Stimulated activated CD4-positive, alpha-beta T cell treated with anti-CD3 and anti-CD28 coated beads, Interleukin-4, amount 100 ng/mL, for 24 hours (primary cell): ENCODE measurements at regions not wholly inside any gene's neighbourhood (a gene's known extent, or its start where the extent isn't known, plus 50 kb on each side); places are given as distances from the start of the nearest gene placed in this dataset.
"Not testable (repeated sequence)": the region's sequence is repeated elsewhere in the genome, so short reads cannot be mapped to it uniquely, and the experiment has no call there.

Experiments used
- DNase-seq: peaks from one replicate; pipeline ENCODE4 v3.0.0-alpha.2; 2020

DNA sequence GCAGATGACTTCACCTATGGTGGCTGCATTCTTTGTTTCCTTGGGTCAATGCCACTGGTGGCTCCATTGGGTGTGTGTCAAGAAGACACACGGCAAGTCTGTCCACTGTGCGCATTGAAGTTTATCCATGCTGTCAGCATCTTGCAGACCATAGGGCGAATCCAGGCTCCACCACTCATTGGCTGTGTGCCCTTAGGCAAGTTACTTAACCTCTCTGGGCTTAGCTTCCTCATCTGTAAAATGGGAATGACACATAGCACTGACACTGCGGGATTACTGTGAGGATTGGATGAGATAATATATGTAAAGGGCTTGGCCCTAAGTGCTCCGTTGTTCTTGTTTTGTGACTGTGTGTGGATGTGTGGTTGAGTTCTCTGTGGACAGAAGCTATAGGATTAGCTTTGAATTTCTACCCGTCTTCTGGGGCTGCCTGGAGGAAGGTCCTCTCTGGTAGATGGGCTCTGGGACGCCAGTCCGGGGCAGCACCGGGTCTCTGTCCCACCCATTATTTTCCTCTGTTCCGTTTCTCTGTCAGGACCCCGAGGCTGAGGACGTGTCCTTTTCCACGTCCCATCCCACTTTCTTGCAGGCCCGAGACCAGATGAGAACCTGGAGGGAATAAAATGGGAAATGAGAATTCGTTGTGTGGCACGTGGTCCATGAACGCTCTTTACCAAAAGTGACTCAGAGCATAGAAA is 178.4 kb downstream of the IRF8 start:
- no peak for DNase-seq

DNA sequence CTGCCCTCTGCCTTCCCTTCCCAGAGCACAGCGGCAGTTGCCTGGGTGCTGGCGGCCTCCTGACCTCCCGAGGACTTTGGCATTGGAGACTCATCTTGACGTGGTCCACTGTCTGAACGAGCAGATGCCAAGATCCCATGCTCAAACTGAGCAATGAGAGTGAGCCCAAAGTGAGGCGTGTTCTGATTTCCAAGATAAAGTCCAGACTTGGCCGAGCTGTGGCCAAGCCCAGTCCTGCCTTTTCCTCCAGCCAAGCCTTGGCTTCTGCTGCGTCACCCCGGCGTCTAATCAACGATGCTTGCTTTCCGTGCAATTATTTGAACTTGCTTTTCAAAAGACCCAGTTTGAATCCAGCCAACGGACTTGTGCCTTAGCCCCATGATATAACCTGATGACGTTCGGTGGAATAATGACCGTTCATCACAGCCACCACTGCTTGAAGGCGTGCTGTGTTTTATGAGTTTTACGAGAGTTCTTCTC is 179.2 kb downstream of the IRF8 start:
- no peak for DNase-seq

DNA sequence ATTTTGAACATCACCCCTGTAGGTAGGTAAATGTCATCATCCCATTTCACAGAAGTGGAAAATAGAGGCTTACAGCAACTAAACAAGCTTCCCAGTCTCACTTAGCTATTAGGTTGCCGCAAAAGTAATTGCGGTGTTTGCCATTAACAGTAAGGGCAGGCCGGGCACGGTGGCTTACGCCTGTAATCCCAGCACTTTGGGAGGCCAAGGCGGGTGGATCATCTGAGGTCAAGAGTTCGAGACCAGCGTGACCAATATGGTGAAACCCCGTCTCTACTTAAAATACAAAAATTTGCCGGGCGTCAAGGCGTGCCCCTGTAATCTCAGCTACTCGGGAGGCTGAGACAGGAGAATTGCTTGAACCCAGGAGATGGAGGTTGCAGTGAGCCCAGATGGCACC is 179.7 kb downstream of the IRF8 start:
- DNase-seq, result not testable (repeated sequence)

DNA sequence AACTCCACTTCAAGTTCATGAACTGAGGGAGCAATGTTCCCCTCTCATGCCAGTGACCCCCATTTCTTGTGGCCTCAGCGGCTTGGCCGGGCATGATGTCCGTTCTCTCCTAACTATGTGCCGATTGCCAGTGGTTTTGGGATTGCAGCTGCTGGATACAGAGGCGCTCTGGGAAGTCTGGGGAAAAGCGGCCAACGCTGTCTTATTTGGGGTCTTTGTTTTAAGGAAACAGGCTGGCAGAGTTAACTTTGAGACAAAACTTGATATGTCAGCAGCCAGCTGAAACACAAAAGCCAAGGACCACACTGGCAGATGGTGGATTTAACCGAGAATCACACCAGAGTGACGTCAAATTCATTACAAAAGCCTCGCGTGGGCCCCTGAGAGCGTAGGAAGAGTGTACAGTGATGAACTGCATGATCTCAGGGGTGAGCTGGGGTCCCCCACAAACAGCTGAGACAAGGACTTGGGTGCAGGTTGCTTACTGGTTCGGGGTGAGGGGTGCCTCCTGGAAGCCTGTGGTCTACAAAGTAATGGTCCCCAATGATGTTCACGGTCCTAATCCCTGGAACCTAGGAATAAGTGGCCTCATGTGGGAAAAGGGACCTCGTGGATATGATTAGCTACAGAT is 180.4 kb downstream of the IRF8 start:
- no peak for DNase-seq

DNA sequence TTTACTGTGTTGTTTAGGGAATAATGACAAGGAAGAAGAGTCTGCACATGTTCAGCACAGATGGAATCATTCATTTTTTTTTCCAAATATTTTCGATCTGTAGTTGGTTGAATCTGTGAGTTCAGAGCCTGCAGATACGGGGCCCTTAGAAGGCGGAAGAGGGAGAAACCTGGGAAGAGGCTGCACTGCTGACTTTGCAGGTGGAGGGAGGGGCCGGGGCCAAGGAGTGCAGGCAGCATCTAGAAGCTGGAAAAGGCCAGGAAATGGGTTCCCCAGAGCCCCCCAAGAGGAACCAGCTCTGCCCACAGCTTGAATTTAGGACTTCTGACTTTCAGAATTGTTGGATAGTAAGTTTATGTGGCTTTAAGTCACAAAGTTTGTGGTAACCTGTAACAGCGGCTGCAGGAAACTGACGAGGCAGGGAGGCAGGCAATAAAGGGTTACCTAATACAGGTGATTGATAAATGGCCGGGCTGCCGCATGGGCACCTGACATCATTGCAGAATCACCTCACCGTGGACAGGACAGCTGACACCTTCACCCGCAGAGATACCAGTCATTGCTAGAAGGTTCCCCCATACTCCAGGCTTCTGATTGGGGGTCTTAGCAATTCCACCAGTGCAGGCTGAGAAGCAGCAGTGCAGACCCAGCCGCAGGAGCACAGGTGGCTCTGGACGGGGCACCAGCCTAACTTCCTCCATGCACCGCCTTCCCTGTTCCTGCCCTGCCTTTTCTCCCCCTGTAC is 181.3 kb downstream of the IRF8 start:
- DNase-seq, result no peak

DNA sequence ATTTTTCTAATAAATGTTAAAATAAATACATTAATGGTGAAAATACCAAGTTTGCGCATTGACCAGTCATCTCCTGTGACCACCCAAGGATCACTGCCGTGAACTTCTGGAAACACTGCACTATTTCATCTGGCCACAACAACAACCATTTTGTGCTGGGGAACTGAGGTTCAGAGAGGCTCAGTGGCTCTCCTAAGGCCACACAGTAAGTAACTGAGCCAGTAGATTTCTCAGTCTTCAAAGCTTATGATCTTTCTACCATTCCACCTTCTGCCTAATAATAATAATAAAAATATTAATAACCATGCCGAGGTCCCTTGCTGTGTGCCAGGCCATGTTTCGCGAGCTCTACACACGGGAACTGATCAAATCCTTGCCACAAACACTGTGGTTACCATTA is 182.0 kb downstream of the IRF8 start:
- no peak for DNase-seq

DNA sequence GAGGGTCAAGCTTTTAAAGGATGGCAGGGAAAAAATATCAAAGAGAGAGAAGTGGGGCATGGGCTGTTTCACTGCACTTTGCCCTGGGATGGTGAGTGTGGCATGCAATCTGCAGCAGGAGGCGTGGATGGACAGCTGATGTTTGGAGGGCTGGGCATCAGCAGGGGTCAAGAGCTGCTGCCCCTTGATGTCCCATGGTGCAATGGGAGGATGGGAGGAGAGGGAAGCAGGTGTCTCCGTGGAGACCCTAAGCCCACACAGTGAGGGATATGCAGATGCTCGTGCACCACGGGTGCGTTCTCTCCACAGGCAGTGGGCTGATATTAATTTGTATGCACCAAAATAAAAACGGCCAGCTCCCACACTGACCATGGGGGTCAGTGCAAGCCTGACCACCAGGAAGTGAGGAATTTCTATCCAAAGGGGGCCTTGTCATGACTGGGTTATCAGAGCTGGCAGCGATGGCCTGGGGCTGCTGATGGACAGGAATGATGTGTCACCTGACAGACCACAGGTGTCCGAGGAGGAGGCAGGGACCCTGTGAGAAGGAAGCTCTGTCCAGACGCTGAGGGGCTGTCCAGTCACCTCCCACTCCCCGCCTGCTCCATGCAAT is 183.6 kb downstream of the IRF8 start:
- DNase-seq, result no peak

DNA sequence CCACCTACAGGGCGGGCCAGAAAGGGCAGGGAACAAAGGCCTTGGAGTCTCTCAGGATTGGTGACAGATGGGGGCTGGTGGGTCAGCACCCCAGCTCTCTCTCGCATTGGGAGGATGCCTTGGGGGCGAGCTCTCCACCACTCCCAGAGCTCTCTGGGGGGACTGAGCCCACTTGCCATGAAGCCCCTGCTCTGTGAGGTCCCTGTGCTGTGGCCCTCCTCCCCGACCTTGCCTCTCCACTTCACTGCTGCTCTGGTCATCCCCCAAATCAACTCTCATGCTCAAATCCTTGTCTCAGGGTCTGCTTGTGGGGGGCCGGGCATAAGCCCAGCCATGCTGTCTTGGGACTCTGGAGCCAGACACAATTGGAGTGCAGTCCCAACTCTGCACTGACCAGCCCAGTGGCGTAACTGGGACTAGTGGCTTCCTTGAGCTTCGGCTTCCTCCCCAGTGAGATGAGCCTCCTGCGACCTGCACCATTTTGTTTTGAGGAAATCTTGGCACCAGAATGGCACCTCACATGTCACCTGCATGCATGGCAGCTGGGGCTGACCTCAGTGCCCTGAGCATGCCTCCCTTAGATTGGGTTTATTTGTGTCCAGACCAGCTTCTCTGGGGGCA is 184.5 kb downstream of the IRF8 start:
- no peak for DNase-seq

DNA sequence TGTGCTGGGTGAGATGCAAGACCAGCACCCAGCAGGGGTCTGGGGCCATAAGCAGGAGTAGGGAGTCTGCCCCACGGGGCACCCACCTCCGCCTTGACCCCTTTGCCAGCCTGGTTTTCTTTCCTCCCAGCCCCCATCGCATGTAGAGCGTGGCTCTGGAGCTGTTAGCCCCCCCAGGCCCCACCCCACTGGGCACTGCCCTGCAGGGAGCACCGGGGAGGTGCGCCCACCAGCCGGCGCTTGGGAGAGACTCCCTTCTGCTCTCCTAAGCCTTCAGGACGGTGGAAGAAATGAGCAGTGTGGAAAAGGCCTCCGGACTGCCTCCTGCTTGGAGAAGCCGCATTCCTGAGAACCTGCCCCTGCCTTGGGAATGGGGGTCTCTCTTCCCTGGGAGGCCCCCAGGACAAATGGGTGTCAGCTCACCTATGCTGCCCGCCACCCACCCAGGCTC is 186.2 kb downstream of the IRF8 start:
- no peak for DNase-seq

DNA sequence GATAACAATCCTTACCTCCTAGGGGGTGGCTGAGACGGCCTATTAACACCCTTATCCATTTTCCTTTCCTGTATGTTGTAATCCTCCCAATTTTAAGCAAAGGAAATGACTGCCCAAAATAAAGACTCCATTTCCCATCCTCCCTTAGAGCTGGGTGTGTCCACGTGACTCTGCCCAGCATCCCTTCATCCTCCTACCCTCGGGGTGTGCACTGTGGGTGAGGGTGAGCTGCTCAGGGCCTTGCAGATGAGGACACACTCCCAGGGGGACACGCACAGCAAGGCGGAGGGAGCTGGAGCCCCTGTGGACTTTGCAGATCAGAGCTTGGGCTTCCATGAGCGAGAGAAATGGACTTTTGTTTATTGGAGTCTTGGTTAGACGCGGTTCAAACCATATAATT is 186.8 kb downstream of the IRF8 start:
- no peak for DNase-seq

DNA sequence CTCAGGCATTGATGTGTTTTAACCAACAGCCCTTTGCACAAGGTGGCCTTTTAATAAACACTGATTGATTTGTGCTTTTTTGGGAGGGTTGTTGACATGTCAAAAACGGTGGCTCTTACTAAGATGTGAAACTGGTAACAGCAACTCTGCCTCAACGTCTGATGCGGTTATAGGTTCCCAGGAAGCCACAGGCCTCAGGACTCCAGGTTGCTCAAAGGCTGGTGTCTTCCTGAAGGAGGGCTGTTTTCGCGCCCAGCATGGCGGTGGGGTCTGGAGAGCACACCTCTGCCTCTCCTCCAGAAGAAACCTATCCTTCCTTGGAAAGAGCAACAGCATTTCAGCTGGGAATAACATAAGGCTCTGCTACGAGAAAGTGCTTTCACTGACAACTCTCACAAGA is 187.5 kb downstream of the IRF8 start:
- no peak for DNase-seq

DNA sequence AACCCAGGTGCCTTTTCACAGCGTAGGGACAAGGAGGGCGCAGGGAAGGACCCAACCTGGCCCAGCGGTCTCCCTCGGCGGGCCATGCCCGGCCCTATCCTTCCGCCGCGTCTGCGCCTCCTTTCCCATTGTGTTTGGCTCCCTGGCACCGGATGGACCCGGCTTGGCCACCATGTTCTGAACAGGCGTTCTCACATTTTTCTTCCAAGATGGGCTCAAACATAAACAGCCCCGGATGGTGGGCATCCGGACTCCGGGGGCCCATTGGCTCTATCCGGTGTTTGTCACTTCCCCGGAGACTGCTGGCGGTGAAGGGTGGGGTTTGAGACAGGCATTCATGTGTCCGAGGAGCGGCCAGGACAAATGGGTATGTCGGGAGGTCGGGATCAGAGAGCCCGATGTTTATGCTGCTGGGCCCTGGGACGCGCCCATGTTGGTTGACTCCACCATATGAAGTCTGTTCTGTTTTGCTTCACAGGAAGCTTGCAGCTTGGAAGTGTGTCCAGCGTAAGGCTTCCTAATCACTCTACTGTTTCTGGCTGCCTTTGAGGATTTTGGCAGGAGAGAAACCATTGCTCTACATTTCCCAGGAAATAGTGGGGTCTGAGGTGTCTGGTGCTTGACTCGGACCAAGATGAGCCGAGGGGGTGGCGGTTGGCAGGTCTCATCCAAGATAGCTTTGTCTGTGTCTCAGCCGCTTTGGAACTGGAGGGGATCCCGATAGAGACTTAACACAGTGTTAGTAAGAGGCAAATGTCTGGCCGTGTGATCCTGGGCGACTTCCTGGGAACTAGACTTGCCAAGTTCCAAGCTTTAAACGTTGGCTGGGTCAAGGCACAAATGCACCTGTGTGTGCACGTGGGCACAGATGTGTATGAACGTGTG is 188.3 kb downstream of the IRF8 start:
- DNase-seq, result no peak

DNA sequence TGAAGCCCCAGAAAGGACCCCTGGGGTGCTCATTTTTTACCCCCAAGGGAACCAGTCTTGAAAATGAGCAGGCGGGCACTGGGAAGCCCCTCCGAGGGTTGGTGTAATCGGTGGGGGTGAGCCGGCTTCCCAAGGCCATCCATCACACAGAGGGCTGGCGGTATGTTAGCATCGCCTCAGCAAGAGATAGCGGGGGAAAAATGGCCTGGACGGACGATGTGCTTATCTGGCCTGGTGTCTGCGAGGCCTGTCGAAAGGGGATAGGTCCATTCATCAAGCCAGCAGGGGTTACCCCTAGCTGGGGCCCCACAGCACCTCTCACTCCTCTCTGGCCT is 188.9 kb downstream of the IRF8 start:
- no peak for DNase-seq

DNA sequence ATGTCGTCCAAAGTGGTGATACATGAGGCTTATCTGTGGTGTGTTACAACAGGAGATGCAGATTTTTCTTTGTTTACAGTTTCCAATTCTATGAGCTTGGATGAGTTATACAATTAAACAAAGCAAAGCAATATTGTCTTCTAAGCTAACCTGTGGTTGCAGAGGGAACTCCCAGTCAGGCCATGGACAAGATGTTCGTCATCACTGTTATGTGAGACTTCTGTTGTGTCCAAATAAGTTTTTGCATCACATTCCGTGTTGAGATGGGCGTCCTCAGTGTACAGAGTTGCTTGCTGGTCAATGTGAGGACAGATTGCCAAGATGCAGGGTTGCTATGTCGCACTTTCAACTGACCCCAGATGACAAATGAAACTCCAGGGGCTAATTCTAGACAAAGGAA is 189.3 kb downstream of the IRF8 start:
- DNase-seq, result no peak

DNA sequence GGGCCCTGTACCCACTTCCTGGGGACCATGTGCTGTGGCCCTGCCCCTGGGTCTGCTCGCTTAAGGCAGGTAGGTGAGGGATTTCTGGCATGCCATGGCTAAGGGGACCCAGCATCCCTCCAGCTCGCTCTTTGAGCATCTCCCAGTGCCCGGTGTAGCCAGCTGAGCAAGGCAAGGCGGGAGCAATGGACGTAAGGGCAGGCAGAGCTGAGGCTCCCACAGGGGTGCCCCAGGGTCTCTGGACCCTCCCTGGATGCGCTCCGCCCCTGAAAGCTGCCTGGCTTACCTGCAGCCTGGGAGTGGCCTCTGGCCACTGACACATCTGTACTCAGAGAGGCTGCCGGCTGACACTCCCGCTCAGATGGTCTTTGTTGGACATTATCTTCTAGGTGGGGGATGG is 189.9 kb downstream of the IRF8 start:
- no peak for DNase-seq

DNA sequence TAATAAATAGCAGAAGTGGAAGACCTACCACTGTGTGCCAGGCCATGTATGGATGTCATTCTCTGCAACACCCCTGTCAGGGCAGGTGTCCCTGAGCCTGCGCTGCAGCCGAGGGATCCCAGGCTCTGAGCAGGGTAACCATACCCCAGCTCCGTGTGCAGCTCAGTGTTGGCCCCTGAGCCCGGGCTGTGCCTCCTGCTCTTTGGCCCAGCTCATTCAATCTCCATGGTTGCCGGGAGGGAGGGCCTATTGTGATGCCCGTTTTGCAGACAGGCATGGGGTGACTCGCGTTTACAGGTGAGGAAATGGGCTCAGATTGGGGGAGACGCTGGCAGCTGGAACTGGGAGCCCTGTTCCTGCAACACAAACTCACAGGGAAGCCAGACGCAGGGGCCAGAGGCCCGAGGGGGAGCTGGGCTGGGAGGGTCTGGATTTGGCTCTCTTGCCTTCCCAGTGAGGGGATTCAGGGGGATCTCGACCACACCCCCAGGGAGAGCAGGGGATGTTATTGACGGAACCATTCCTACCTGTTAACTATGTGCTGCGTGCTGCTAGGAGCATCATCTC is 190.5 kb downstream of the IRF8 start:
- no peak for DNase-seq

DNA sequence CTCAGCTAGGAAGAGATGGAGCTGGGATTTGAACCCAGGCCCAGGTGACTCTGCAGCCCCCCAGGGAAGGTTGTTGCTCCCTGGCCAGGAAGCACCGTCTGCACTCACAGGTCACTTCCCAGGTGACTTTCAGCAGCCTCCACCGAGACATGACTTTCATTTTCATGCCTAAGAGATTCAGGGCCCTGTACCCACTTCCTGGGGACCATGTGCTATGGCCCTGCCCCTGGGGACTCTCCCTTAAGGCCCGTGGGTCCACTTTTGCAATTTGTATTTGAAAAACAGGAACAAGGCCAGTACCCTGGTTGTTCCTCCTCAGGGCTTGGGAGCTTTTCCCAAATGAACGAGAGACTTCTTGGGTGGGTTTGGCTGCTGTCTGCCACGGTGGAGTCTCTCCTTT is 191.0 kb downstream of the IRF8 start:
- DNase-seq, result no peak

DNA sequence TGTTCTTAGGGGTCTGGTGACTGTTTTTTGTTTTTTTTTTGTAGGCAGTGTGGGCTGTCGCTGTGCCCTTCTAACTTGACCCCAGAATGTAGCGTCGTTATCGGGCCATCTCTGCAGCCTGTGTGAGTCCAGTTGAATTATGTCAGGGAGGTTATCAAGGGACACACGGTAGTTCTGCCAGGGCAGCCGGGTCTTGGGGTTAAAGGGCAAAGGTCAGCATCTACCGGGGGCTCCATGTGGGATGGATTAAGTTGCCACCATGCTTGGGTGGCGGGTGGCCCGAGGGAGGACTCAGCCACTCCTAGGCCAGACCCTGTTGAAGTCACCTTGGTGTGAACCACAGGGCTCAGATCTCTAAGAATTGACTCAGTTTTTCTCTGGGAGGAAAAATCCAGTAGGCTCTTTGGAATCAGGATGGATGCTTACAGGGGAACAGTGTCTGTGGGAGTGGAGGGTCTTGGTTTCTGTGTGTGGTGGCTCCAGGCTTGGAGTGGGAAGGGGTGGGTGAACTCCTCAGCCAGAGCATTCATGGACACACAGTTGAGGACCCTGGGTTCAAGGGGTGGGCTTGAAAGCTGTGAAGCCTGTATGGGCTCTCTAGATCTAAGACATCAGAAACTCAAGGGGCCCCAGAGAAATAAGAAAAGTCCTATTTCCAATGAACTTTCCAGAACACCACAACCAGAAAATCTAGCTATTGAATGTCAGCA is 191.7 kb downstream of the IRF8 start:
- DNase-seq, result no peak

DNA sequence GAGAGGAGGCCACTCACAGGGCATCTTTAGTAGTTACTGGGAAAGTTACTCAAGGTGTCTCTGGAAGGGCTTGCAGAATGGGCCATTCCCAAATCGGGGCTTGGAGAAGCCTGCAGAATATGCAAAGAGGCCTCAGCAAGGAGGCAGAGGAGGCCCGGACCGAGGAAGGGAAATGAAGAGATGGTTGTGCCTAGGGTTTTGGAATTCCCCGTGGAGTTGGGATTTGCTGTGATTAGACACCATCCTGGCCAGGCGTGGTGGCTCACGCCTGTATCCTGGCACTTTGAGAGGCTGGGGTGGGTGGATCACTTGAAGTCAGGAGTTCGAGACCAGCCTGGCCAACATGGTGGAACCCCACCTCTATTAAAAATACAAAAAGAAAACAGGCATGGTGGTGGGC is 193.0 kb downstream of the IRF8 start:
- no peak for DNase-seq

DNA sequence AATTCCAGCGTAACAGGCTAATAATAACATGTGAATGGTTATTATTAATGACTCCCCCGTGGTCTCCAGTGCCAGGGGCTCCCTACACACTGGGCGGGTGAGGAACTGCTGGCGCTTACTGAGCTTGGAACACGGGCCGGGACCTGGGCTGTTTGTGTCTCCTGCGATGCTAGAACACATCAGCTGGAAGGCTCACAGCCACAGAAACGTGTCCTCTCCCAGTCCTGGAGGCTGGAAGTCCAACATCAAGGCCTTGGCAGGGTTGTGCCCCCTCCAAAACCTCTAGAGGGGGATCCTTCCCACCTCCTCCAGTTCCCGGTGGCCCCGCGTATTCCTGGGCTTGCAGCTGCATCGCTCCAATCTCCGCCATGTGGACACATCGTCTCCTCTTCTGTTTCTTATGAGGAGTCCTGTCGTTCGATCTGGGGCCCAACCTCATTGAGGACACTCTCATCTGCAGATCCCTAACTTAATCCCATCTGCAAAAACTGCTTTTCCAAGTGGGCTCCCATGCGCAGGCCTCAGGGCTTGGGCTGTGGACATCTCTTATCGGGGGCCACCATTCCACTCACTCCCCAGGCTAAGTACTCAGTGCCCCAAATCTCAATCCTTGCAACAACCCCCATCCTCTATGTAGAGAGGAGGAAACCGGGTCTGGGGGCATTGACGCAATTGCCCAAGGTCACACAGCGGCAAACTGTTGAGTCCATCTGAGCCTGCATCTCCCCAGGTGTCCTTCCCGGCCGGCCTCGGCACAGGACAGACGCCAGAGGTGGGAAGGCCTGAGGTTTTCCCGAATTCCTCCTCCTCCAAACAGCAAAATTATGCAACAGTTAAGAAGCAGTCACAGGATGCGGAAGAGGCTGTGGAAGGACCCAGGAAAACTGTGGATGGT is 193.9 kb downstream of the IRF8 start:
- no peak for DNase-seq
